ENCODE measurements at regions not wholly inside any gene's neighbourhood (a gene's known extent, or its start where the extent isn't known, plus 50 kb on each side); places are given as distances from the start of the nearest gene placed in this dataset.

DNA sequence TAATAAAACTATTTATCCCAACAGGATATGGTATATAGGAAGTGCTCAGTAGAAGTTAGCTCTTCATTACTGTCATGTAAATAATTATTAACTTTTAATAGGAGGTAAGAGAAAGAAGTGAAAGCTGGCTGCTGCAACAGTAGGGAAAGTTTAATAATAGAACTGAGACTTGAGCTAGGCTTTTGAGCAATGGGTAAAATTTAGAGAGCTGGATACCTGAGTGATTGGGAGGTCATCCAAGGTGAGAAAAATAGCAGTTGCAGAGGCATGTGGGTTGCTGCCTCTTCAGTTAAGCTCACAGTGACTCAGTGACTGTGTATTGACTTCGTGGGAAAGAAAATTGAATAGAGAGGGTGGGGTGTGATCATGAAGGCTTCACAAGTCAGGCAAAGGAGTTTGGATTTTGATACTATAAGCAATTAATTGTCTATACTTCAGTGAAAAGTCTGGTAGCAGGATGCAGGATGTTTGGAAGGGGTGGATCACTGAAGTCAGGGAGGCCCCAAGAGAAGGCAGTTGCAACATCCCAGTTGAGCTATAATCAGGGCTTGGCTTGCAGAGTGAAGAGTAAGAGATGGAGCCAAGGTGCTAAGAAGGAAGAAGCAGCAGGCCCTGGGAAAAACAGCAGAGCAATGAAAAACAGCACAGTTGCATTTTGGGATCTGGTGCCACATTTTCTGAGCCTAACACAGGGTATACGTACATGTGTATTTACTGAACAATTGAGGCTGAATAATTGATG lies 172.0 kb upstream of the FRMD6 start:
- DNase-seq, result peak; percentile 25

GRCh38 chr14:51481643-51482042 lies 170.1 kb upstream of the FRMD6 start:
- DNase-seq, result no peak

DNA sequence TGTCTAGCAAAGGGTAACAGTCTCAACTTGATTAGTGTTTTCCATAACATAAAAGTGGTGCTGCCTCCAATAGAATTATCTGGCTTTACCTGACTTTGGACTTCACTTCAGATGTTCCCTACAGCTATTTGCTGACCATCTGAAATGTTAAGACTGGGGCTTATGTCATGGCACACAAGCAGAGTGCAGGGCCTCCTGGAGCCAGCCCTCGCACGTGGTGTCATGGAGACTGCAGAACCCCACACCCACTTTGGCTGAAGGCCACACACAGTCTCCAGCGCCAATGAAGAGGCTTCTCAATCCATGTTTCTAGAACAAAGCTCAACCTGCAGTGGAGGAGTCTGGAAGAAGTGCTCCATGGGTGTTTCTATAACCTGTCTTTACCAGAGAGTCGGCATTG lies 169.6 kb upstream of the FRMD6 start:
- no peak for DNase-seq

DNA sequence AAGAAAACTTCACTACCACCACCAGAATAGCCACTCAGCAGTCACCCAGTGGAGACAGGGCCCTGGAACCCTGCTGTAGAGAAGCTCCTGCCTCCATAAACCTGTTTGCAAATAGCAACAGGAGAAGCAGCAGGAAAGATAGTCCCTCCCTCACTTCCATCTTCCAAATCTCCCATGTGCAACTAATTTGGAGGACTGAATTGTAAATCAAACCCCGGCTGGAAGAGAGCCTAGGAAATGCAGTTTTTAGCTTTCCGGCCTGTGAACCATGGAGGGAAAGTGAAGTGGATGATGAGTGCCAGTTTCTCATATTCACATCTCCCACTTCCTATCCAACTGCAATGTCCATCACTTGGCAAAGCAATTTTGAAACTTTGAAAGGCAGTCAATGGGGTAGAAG lies 167.2 kb upstream of the FRMD6 start:
- DNase-seq, result no peak

- DNase-seq, result no peak
These were observed 166.0 kb upstream of the FRMD6 start for GRCh38 chr14:51485733-51486132.

DNA sequence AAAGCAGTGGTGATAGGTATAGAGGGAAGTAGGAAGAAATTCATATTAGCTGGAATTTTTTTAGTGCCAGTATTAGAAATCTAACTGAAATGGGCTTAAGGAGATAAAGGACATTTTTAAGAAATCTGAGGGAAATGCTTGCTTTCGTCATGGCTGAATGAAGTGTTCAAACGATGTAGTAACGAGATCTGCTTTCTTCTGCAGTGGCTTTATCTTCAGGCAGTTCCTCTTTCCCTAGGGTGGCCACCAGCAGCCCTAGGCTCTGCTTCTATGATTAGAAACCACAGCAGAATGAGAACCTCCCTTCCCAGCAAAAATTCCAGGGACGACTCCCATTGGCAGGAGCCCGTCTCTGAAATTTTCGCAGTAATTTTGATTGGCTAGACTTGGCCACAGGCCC lies 163.9 kb upstream of the FRMD6 start:
- DNase-seq, result no peak

GRCh38 chr14:51488569-51489220 lies 163.0 kb upstream of the FRMD6 start:
- DNase-seq, result peak; percentile 48

DNA sequence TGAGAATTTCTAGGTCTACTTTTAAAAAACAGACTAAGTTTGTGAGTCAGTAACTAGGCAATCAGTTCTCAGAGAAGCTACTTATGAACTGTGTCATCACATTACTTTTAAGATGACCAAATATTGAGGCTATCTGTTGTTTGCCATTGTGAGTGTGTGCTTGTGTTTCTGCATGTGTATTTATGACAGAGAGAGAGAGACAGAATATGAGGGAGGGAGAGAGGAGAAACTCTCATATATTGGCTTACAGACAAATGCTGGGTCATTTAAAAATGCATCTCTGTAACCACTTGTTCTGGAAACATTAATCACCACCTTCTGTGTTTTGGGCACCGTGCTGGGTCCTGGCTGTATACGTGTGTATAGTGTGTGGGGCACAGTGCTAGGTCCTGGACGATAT lies 161.5 kb upstream of the FRMD6 start:
- DNase-seq, result no peak

- no peak for DNase-seq
These were observed 160.6 kb upstream of the FRMD6 start for GRCh38 chr14:51491036-51491545.

GRCh38 chr14:51491776-51492175 lies 159.9 kb upstream of the FRMD6 start:
- DNase-seq, result no peak

DNA sequence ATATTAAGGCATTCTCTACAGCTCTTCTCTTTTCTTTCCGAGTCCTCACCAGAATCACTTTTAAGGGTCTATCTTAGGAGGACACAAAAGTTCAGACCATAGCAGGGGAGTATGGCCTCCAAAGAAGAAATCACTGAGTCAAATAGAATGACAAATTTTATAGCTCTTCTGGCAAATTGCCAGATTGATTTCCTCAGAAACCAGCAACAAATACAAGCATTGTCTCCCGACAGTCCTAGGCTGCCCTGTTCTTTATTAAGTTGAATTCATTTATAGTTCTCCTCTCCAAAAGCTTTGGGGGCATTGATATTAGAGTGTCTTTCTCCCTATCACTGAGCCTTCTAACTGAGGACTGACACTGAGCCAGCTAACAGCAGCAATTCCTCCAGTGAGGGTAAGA lies 156.4 kb upstream of the FRMD6 start:
- no peak for DNase-seq

DNA sequence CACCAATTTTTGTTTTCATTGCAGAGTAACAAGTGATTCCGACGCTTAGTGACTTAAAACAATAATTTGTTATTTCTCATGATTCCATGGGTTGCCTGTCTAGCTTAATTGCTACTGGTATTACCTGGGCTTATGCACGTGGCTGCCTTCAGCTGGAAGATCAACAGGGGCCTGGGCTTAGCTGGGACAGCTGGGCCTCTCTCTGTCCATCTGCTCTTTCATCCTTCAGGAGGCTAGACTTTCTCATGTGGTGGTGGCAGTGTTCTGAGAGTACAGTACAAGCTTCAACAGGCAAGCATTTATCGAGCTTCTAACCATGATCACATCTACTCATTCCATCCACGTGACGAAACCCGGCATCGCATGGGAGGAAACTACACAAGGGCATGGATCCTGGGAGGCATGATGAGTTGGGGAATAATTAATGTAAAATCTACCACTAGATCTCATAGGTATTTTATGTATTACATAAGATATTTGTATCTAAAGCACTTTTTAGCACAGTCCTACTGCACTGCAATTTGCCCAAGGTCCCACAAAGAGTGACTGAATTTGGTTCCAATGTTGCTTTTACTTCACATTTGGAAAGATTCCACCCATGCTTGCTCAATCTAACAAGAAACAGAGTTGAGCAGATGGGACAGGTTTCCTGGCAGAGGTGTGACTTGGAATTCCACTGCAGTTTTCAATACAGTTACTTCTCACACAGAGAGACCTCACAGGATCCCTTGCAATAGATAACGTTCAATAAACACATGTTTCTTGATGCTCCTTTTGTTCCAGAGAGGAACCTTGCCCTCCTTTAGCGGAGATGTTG lies 153.1 kb upstream of the FRMD6 start:
- DNase-seq, result peak; percentile 79

GRCh38 chr14:51500776-51501175 lies 150.9 kb upstream of the FRMD6 start:
- DNase-seq, result no peak

DNA sequence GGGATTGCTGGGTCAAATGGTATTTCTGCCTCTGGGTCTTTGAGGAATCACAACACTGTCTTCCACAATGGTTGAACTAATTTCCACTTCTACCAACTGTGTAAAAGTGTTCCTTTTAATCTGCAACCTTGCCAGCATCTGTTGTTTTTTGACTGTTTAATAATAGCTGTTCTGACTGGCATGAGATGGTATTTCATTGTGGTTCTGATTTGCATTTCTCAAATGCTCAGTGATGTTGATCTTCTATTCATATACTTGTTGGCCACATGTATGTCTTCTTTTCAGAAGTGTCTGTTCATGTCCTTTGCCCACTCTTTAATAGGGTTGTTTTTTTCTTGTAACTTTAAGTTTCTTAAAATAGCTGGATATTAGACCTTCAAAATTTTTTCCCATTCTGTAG lies 150.0 kb upstream of the FRMD6 start:
- no peak for DNase-seq

DNA sequence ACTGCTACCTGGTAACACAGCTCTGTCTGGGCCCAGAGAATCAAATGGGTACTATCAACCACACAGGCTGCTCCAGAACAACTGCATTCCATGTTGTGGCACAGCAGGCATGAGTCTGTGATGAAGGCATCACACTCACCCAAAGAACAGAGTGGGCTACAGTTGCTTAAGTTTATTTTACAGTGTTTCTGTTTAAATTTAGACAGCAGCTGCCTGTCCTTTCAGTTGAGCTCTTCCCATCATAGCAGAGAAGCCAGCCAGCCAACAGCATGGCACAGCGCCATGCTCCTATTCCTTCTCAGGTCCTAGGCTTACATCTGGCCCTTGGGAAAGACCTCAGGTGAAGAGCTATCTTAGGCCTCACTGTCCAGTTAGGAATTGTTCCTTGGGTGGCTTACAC lies 147.0 kb upstream of the FRMD6 start:
- no peak for DNase-seq

GRCh38 chr14:51507511-51507905 lies 144.2 kb upstream of the FRMD6 start:
- DNase-seq, result peak; percentile 49

- peak; percentile 49 for DNase-seq
These were observed 143.7 kb upstream of the FRMD6 start for GRCh38 chr14:51507906-51508511.

- DNase-seq, result no peak
These were observed 140.4 kb upstream of the FRMD6 start for GRCh38 chr14:51511265-51511664.

DNA sequence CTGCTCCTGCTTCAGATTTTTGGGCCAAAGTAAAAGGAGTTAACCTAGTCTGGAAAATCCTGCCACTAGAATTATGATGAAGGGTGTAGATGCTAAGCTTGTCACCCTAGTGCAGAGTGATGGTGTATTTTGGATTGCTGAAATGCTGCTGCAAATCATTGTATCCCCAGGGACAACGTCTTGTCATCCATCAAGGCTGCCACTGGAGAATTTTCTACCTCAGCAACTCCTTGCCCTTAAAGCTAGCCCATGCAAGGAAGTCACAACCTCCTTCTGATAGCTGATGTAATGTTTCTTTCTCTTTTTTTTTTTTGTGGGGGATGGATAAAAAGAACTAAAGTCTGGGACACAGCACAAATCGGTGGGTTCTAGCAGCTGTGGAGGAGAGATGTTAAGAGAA lies 139.4 kb upstream of the FRMD6 start:
- no peak for DNase-seq

DNA sequence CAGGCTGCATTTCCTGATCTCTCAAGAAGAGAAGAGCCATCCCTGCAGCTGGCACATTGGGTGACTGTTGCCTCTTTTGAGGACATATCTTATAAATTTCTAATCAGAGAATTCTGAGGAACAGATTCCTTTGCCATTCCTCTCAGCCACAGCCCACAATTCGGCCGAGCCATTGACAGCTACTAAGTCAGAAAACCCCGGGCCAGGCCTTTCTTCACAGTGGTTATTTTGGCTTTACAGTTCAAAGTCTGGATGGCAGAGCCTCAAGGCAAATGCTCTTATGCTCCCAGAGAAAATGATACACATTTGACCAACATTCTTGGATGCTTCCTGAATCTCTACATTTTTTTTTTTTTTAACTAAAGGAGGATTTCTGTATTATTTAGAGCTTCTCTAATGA lies 138.4 kb upstream of the FRMD6 start:
- DNase-seq, result no peak

GRCh38 chr14:51513933-51514332 lies 137.8 kb upstream of the FRMD6 start:
- no peak for DNase-seq

- no peak for DNase-seq
These were observed 136.1 kb upstream of the FRMD6 start for GRCh38 chr14:51515611-51516010.

DNA sequence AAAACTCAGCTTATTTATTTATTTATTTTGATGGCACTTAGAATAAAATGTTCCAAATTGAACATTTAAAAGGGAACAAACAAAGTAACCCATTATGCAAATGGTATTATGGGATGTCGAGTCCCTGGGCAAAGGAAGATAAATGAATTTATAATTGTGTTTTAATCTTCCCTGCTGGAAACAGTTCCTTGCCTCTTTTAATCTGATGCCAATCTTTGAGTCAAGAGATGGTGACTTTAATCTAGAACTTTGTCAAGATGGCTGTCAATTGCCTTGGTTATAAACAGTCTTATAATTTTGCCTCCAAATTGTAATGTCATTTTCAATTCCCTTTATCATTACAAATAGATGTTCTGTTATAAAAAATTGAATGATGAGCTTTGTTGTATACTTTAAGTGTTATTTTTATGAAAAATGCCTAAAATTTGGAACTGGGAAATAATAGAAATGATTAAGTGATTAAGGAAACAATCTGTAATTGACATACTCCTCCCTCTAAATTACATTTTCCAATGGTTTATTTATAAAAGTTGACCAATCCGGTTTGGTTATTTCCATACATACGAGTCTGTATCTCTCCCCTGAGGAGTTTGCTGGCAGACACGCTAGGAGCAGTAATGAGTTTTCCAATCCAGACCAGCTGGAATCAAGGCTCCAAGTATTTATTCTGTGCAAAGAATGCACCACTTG lies 134.9 kb upstream of the FRMD6 start:
- DNase-seq, result peak; percentile 46
